ENCODE measurements at regions not wholly inside any gene's neighbourhood (a gene's known extent, or its start where the extent isn't known, plus 50 kb on each side); places are given as distances from the start of the nearest gene placed in this dataset.

DNA sequence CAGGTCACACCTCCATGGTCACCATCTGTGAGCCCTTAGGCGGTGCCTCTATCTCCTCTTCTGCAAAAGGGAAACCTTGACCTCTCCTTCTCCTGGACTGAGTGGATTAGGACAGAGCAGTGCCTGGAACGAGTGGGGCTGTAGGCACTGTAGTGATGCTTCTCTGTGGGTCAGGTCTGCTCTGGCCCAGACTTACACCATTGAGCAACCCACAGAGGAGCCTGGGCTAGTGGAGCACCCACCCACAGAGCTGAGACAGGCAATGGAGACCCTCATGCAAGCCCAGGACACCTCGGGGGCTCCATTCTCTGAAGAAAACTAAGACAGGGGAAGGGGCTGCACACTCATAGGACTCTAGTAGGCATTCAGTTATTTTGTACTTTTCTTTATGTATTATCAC lies 400.6 kb downstream of the GADD45G start:
- TF ChIP-seq, protein P1, sequence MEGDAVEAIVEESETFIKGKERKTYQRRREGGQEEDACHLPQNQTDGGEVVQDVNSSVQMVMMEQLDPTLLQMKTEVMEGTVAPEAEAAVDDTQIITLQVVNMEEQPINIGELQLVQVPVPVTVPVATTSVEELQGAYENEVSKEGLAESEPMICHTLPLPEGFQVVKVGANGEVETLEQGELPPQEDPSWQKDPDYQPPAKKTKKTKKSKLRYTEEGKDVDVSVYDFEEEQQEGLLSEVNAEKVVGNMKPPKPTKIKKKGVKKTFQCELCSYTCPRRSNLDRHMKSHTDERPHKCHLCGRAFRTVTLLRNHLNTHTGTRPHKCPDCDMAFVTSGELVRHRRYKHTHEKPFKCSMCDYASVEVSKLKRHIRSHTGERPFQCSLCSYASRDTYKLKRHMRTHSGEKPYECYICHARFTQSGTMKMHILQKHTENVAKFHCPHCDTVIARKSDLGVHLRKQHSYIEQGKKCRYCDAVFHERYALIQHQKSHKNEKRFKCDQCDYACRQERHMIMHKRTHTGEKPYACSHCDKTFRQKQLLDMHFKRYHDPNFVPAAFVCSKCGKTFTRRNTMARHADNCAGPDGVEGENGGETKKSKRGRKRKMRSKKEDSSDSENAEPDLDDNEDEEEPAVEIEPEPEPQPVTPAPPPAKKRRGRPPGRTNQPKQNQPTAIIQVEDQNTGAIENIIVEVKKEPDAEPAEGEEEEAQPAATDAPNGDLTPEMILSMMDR (IDR thresholded peaks at IDR 0.05; ENCODE audit: unreplicated experiment): no peak

DNA sequence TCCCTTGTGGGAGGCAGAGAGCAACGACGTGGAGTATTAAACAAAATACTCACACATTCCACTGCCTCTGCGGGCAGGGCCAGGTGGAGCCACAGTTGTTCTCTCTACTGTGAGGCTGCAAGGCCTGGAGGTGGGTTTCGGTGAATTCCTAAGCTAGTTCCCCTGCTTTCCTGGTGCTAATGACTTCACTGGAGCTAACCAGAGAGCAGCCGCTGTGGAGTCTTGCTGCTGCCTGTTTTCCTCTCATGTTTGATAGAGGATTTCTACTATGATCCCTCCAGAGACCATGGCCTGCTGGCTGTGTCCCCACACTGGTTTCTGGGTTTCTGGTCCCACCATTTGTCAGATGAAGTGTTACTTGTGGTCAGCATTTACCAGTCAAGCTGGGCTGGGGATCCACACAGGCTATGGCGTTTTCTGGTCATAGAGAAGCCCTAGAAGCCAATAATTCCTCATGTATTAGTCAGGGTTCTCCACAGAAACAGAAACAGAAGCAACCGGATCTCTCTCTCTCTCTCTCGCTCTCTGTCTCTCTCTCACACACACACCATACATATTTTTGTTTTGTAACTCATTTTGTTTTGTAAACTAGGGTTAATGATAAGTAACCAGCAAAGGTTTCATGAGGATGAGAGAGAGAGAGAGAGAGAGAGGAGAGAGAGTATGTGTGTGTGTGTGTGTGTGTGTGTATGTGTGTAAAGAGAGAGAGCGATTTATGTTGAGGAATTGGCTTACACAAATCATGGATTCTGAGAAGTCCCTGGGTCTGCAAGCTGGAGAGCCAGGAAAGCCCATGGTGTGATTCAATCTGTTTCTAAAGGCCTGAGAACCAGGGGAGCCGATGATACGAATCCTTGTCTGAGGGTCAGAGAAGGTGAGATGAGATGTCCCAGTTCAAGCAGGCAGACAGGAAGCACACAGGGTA lies 403.0 kb downstream of the GADD45G start:
- Mint-ChIP-seq H3K4me1 (ENCODE audit: unreplicated experiment) (no peaks in the 10 kb centered on the region), H3K9me3 (ENCODE audit: unreplicated experiment) (no peaks in the 10 kb centered on the region), H3K36me3 (ENCODE audit: low read depth, unreplicated experiment) (no peaks in the 10 kb centered on the region), H3K27ac (ENCODE audit: unreplicated experiment) (no peak overlapping the region), H3K27me3 (ENCODE audit: unreplicated experiment) (no peaks in the 10 kb centered on the region), H3K4me3 (ENCODE audit: unreplicated experiment) (no peak overlapping the region)
- DNase-seq (ENCODE audit: low spot score): no peak
- TF ChIP-seq, protein P1 (IDR thresholded peaks at IDR 0.05; ENCODE audit: unreplicated experiment): no peak

More for the DNA sequence above, 400.6 kb downstream of the GADD45G start:
- H3K36me3 Mint-ChIP-seq (ENCODE audit: low read depth, unreplicated experiment): no peaks in the 10 kb centered on the region
- H3K4me1 Mint-ChIP-seq (ENCODE audit: unreplicated experiment): peaks cover 8% of the 10 kb centered on the region
- H3K27me3 Mint-ChIP-seq (ENCODE audit: unreplicated experiment): no peaks in the 10 kb centered on the region
- no peak for DNase-seq (ENCODE audit: low spot score)
- no peaks in the 10 kb centered on the region for H3K9me3 Mint-ChIP-seq (ENCODE audit: unreplicated experiment)
- H3K27ac Mint-ChIP-seq (ENCODE audit: unreplicated experiment): no peak overlapping the region
- no peak overlapping the region for H3K4me3 Mint-ChIP-seq (ENCODE audit: unreplicated experiment)

DNA sequence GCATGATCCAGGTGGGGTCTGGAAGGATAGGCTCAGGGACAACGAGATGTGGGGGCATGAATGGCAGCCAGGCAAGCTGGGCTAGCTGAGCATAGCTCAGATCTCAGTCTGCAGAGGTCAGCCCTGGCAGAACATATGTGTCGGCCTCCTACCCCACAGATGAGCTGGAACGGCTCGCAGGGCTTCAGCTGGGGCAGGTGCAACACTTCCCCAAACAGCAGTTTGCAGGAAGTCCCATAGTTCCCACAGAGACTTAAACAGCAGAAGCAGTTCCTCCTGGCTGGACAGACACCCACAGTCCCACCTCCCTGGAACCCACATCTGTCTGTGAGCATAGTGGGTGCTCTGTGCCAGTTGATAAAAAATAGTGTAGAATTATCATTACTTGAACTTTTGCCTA lies 404.6 kb downstream of the GADD45G start:
- TF ChIP-seq, protein P1 (IDR thresholded peaks at IDR 0.05; ENCODE audit: unreplicated experiment): no peak
- Mint-ChIP-seq H3K4me3 (ENCODE audit: unreplicated experiment) (no peak overlapping the region), H3K36me3 (ENCODE audit: low read depth, unreplicated experiment) (no peaks in the 10 kb centered on the region), H3K9me3 (ENCODE audit: unreplicated experiment) (no peaks in the 10 kb centered on the region), H3K4me1 (ENCODE audit: unreplicated experiment) (no peaks in the 10 kb centered on the region), H3K27ac (ENCODE audit: unreplicated experiment) (no peak overlapping the region), H3K27me3 (ENCODE audit: unreplicated experiment) (no peaks in the 10 kb centered on the region)
- no peak for DNase-seq (ENCODE audit: low spot score)

DNA sequence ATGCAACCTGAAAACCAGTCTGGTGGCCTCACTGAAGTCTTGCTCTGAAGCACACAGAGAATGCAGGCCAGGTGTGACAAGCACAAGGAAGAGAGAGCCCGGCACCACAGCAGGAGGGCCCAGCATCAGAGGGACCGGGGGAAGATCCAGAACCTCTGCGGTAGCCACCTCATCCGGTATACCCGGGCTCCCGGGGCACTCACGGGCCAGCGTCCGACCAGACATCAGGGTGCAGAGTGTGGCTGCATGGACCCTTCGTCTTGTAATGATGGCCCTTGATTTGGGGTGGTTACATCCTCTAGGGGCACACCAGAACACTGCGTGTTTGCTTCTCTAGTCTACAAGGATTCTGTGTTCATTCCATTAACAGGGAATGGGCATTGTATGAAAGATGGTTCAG lies 406.0 kb downstream of the GADD45G start:
- H3K4me3 Mint-ChIP-seq (ENCODE audit: unreplicated experiment): no peak overlapping the region
- no peak overlapping the region for H3K27ac Mint-ChIP-seq (ENCODE audit: unreplicated experiment)
- DNase-seq (ENCODE audit: low spot score): no peak
- H3K36me3 Mint-ChIP-seq (ENCODE audit: low read depth, unreplicated experiment): no peaks in the 10 kb centered on the region
- H3K27me3 Mint-ChIP-seq (ENCODE audit: unreplicated experiment): no peaks in the 10 kb centered on the region
- TF ChIP-seq, protein P1 (IDR thresholded peaks at IDR 0.05; ENCODE audit: unreplicated experiment): no peak
- H3K9me3 Mint-ChIP-seq (ENCODE audit: unreplicated experiment): no peaks in the 10 kb centered on the region
- H3K4me1 Mint-ChIP-seq (ENCODE audit: unreplicated experiment): no peaks in the 10 kb centered on the region

DNA sequence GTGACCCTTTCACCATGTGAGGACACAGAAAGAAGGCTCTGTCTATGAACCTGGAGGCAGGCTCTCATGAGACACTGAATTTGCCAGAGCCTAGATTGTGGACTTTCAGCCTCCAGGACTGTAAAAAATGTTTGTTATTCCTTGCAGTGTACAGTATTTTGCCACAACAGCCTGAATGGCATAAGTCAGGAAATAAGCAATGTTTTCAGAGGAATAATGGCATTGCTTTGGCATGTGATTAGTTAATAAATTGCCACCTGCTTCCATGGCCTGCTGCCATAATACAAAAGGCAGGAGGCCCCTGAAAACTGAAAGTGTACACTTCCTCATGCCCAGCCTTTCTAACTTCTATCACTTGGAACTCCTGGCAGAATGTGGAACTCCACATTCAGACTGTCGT lies 408.1 kb downstream of the GADD45G start:
- H3K27ac Mint-ChIP-seq (ENCODE audit: unreplicated experiment): no peak overlapping the region
- H3K4me1 Mint-ChIP-seq (ENCODE audit: unreplicated experiment): no peaks in the 10 kb centered on the region
- H3K9me3 Mint-ChIP-seq (ENCODE audit: unreplicated experiment): no peaks in the 10 kb centered on the region
- no peak for DNase-seq (ENCODE audit: low spot score)
- no peak overlapping the region for H3K4me3 Mint-ChIP-seq (ENCODE audit: unreplicated experiment)
- no peaks in the 10 kb centered on the region for H3K27me3 Mint-ChIP-seq (ENCODE audit: unreplicated experiment)
- no peaks in the 10 kb centered on the region for H3K36me3 Mint-ChIP-seq (ENCODE audit: low read depth, unreplicated experiment)
- TF ChIP-seq, protein P1 (IDR thresholded peaks at IDR 0.05; ENCODE audit: unreplicated experiment): no peak

Data from endothelial cell (in vitro differentiated cells).